H9 (cell line): ENCODE measurements at regions not wholly inside any gene's neighbourhood (a gene's known extent, or its start where the extent isn't known, plus 50 kb on each side); places are given as distances from the start of the nearest gene placed in this dataset.
A peak's percentile ranks its signal among the peaks of the same experiment; 100 is the strongest.

ENCODE experiments used
- DNase-seq: peaks from one replicate; pipeline ENCODE4 v3.0.0-alpha.2; 2017
- H2AFZ ChIP-seq: one replicate; pipeline ENCODE4 v1.6.1; 2013; ENCODE audit warnings: mild to moderate bottlenecking, low read length, control low read depth, moderate library complexity
- H2AK5ac ChIP-seq: 2 replicates; pipeline ENCODE4 v1.6.1; 2013; ENCODE audit warnings: low read length, control low read depth, mixed read lengths; ENCODE audit not compliant: insufficient read length
- H2BK120ac ChIP-seq: one replicate; pipeline ENCODE4 v1.6.1; 2013; ENCODE audit warnings: low read depth, mild to moderate bottlenecking, low read length, control low read depth, inconsistent platforms; ENCODE audit not compliant: poor library complexity, severe bottlenecking
- H2BK12ac ChIP-seq: 2 replicates; pipeline ENCODE4 v1.6.1; 2013; ENCODE audit warnings: low read length, control low read depth, mixed read lengths, low read depth; ENCODE audit not compliant: insufficient read length
- H2BK15ac ChIP-seq: 2 replicates; pipeline ENCODE4 v1.6.1; 2013; ENCODE audit warnings: low read depth, low read length, control low read depth
- H2BK20ac ChIP-seq: one replicate; pipeline ENCODE4 v1.6.1; 2013; ENCODE audit warnings: low read depth, mild to moderate bottlenecking, low read length, control low read depth, inconsistent platforms; ENCODE audit not compliant: poor library complexity, severe bottlenecking
- H2BK5ac ChIP-seq: 2 replicates; pipeline ENCODE4 v1.6.1; 2013; ENCODE audit warnings: low read length, control low read depth, mixed read lengths; ENCODE audit not compliant: insufficient read length
- H3K14ac ChIP-seq: 2 replicates; pipeline ENCODE4 v1.6.1; 2013; ENCODE audit warnings: low read length, control low read depth; ENCODE audit not compliant: insufficient read depth
- H3K18ac ChIP-seq: 2 replicates; pipeline ENCODE4 v1.6.1; 2013; ENCODE audit warnings: low read depth, mild to moderate bottlenecking, mixed read lengths, low read length, control low read depth; ENCODE audit not compliant: insufficient read length
- H3K23ac ChIP-seq: 2 replicates; pipeline ENCODE4 v1.6.1; 2013; ENCODE audit warnings: low read length, control low read depth, mixed read lengths, low read depth; ENCODE audit not compliant: insufficient read length
- H3K23me2 ChIP-seq: 2 replicates; pipeline ENCODE4 v1.6.1; 2013; ENCODE audit warnings: low read depth, mild to moderate bottlenecking, mixed read lengths, low read length, control low read depth; ENCODE audit not compliant: insufficient read length, poor library complexity, severe bottlenecking
- H3K27ac ChIP-seq: 2 replicates; pipeline ENCODE4 v1.5.1; 2013; ENCODE audit warnings: low read length, control low read depth, mixed read lengths, low read depth; ENCODE audit not compliant: insufficient read length
- H3K27me3 ChIP-seq: 2 replicates; pipeline ENCODE4 v1.6.1; 2013; ENCODE audit warnings: low read length, control low read depth, inconsistent platforms; ENCODE audit not compliant: insufficient read depth
- H3K4ac ChIP-seq: 2 replicates; pipeline ENCODE4 v1.6.1; 2013; ENCODE audit warnings: low read depth, mild to moderate bottlenecking, control low read depth, inconsistent platforms, low read length, moderate library complexity
- H3K4me1 ChIP-seq: 2 replicates; pipeline ENCODE4 v1.6.1; 2013; ENCODE audit warnings: low read length, control low read depth, inconsistent platforms; ENCODE audit not compliant: insufficient read depth
- H3K4me2 ChIP-seq: 2 replicates; pipeline ENCODE4 v1.6.1; 2013; ENCODE audit warnings: low read length, control low read depth, mixed read lengths; ENCODE audit not compliant: insufficient read length, insufficient read depth
- H3K56ac ChIP-seq: 2 replicates; pipeline ENCODE4 v1.6.1; 2013; ENCODE audit warnings: low read depth, mild to moderate bottlenecking, mixed read lengths, low read length, control low read depth; ENCODE audit not compliant: insufficient read length
- H3K79me1 ChIP-seq: 2 replicates; pipeline ENCODE4 v1.6.1; 2013; ENCODE audit warnings: low read depth, mild to moderate bottlenecking, moderate library complexity, low read length, control low read depth, inconsistent platforms; ENCODE audit not compliant: insufficient read depth, poor library complexity, severe bottlenecking
- H3K79me2 ChIP-seq: 2 replicates; pipeline ENCODE4 v1.6.1; 2013; ENCODE audit warnings: low read length, control low read depth, inconsistent platforms; ENCODE audit not compliant: insufficient read depth
- H3K9ac ChIP-seq: 2 replicates; pipeline ENCODE4 v1.6.1; 2013; ENCODE audit warnings: low read length, control low read depth, mixed read lengths; ENCODE audit not compliant: insufficient read length; ENCODE audit errors: extremely low read depth
- H3K9me3 ChIP-seq: one replicate; pipeline ENCODE4 v1.6.1; 2013; ENCODE audit warnings: low read depth, low read length, inconsistent platforms; ENCODE audit not compliant: control insufficient read depth
- H3T11ph ChIP-seq: one replicate; pipeline ENCODE4 v1.6.1; 2013; ENCODE audit warnings: mild to moderate bottlenecking, low read length, control low read depth, inconsistent platforms
- H4K20me1 ChIP-seq: one replicate; pipeline ENCODE4 v1.6.1; 2013; ENCODE audit not compliant: control insufficient read depth, insufficient read length, insufficient read depth
- H4K5ac ChIP-seq: 2 replicates; pipeline ENCODE4 v1.6.1; 2013; ENCODE audit warnings: low read depth, mild to moderate bottlenecking, mixed read lengths, low read length, control low read depth; ENCODE audit not compliant: insufficient read length
- H4K8ac ChIP-seq: replicated peaks from 2 replicates; pipeline ENCODE4 v1.6.1; 2013; ENCODE audit warnings: low read length, control low read depth, mixed read lengths, low read depth; ENCODE audit not compliant: insufficient read length
- H4K91ac ChIP-seq: 2 replicates; pipeline ENCODE4 v1.6.1; 2013; ENCODE audit warnings: low read depth, mild to moderate bottlenecking, moderate library complexity, mixed read lengths, low read length, control low read depth; ENCODE audit not compliant: insufficient read length
- H3K27ac Mint-ChIP-seq, 3 experiments: 2 replicates in 2 of 3; 3 replicates in 1 of 3; pipeline ENCODE4 v1.8.0; 2020 to 2021; ENCODE audit warnings: mixed read lengths in 3 of 3, mild to moderate bottlenecking in 1 of 3, moderate library complexity in 1 of 3
- H3K27me3 Mint-ChIP-seq: 2 replicates; pipeline ENCODE4 v1.8.0; 2021; ENCODE audit warnings: low read depth, mild to moderate bottlenecking, moderate library complexity, mixed read lengths
- H3K36me3 Mint-ChIP-seq, 3 experiments: 2 replicates in 2 of 3; 3 replicates in 1 of 3; pipeline ENCODE4 v1.8.0; 2020 to 2021; ENCODE audit warnings: low read depth in 3 of 3, mixed read lengths in 3 of 3; ENCODE audit not compliant: insufficient read depth in 1 of 3
- H3K4me1 Mint-ChIP-seq, 2 experiments: 2 replicates each; pipeline ENCODE4 v1.8.0; 2020; ENCODE audit warnings: mixed read lengths in 2 of 2
- H3K4me3 Mint-ChIP-seq, 2 experiments: 2 replicates in 1 of 2; 3 replicates in 1 of 2; pipeline ENCODE4 v1.8.0; 2020 to 2021; ENCODE audit warnings: mild to moderate bottlenecking in 2 of 2, mixed read lengths in 2 of 2, moderate library complexity in 1 of 2
- H3K9me3 Mint-ChIP-seq, 2 experiments: 2 replicates in 1 of 2; 3 replicates in 1 of 2; pipeline ENCODE4 v1.8.0; 2020; ENCODE audit warnings: mild to moderate bottlenecking in 2 of 2, mixed read lengths in 2 of 2, moderate library complexity in 1 of 2
- CTCF ChIP-seq: fragments of 200-600 bp; sonication (generic); conservative IDR thresholded peaks from 3 replicates; pipeline ENCODE4 v1.8.0; 2021; ENCODE audit warnings: antibody characterized with exemption, mild to moderate bottlenecking
- WGBS: extraction: QIAGEN DNeasy Blood & Tissue Kit; methylation state at CpG from one replicate; pipeline ENCODE4 v1.1.7; 2013; ENCODE audit warnings: missing lambda C conversion rate, low lambda C conversion rate, mixed read lengths; ENCODE audit not compliant: insufficient read length; ENCODE audit errors: extremely low coverage; 5-methylcytosine and 5-hydroxymethylcytosine counted together

- peak overlapping the region in 2 of 3 experiments; percentile 33 to 72; a peak in 2 of 7 replicates for H3K27ac Mint-ChIP-seq
- H3K9me3 ChIP-seq: no peaks in the 10 kb centered on the region
- no peak overlapping the region for H2BK5ac ChIP-seq
- no peaks in the 10 kb centered on the region for H3K27me3 Mint-ChIP-seq
- no peak overlapping the region; a peak in 1 of 5 replicates for H3K4me3 Mint-ChIP-seq
- peak overlapping the region; percentile 65 for H2AFZ ChIP-seq
- H3K27me3 ChIP-seq: no peaks in the 10 kb centered on the region
- H3K18ac ChIP-seq: no peak overlapping the region
- no peak overlapping the region for H3K4me2 ChIP-seq
- peaks cover 7% of the 10 kb centered on the region in 2 experiments for H3K4me1 Mint-ChIP-seq
- H3K9ac ChIP-seq: no peak overlapping the region
- H3K4me1 ChIP-seq: no peaks in the 10 kb centered on the region
- no peak overlapping the region for H2BK12ac ChIP-seq
- no peak overlapping the region for H3T11ph ChIP-seq
- no peak overlapping the region for H3K4ac ChIP-seq
- no peaks in the 10 kb centered on the region for H3K79me1 ChIP-seq
- H3K23ac ChIP-seq: no peak overlapping the region
- H4K91ac ChIP-seq: no peak overlapping the region
- peak; percentile 44 for DNase-seq
- H3K36me3 Mint-ChIP-seq: no peaks in the 10 kb centered on the region
- no peaks in the 10 kb centered on the region for H3K79me2 ChIP-seq
- H3K23me2 ChIP-seq: no peaks in the 10 kb centered on the region
- H4K8ac ChIP-seq: no peak overlapping the region
- H3K9me3 Mint-ChIP-seq: no peaks in the 10 kb centered on the region
- H2BK120ac ChIP-seq: no peak overlapping the region
- H2BK20ac ChIP-seq: no peak overlapping the region
- H4K20me1 ChIP-seq: no peaks in the 10 kb centered on the region
- H3K14ac ChIP-seq: no peak overlapping the region
- TF ChIP-seq CTCF: no peak
- WGBS: no CpG with 5 or more reads among the region's 7 CpGs
- no peak overlapping the region for H4K5ac ChIP-seq
- H2AK5ac ChIP-seq: no peak overlapping the region
- no peak overlapping the region for H2BK15ac ChIP-seq
- no peak overlapping the region for H3K56ac ChIP-seq
- H3K27ac ChIP-seq: no peak overlapping the region
Observed at GRCh38 chr3:151599103-151599672, 134.5 kb upstream of the AADACL2 start.
